HCT116 (cell line): ENCODE measurements at regions not wholly inside any gene's neighbourhood (a gene's known extent, or its start where the extent isn't known, plus 50 kb on each side); places are given as distances from the start of the nearest gene placed in this dataset.

ENCODE experiments used
- ATAC-seq: fragments of 200-7000 bp; cut with Tn5 transposase; 2 replicates; pipeline ENCODE4 v1.9.1; 2020; ENCODE audit warnings: mild to moderate bottlenecking, moderate library complexity
- BruUV-seq: library from RNA; stranded (reverse); fragments of 400-500 nt; replicated peaks from 2 replicates; lab custom pipeline; 2021; lab: Mats Ljungman, UMichigan
- CTCF ChIA-PET: fragments of 300-600 bp; sonication (Branson Sonifier 250); formaldehyde crosslinking; loops from one replicate; lab custom pipeline; 2021; ENCODE audit warnings: antibody characterized with exemption; lab: Charles Lee
- POLR2A ChIA-PET: fragments of 300-600, 350-600 bp; sonication (Branson Sonifier 250); formaldehyde crosslinking; loops from one replicate; lab custom pipeline; 2021; ENCODE audit warnings: antibody characterized with exemption; lab: Charles Lee
- RAD21 ChIA-PET, 2 experiments: fragments of 300-600 bp; sonication (Branson Sonifier 250); formaldehyde crosslinking; loops; one replicate each; lab custom pipeline; 2023; ENCODE audit warnings: low total read pairs in 2 of 2; ENCODE audit not compliant: uncharacterized antibody in 2 of 2, unreplicated experiment in 2 of 2, low non-redundant PET in 1 of 2; lab: Charles Lee
- DNase-seq: peaks from one replicate; pipeline ENCODE4 v3.0.0-alpha.2; 2010; ENCODE audit warnings: low read depth, low spot score
- H2AFZ ChIP-seq: fragments of 200-600 bp; shearing (Covaris generic), sonication (generic); 2 replicates; pipeline ENCODE4 v1.6.1; 2017; ENCODE audit warnings: low read depth, mixed run types, mixed read lengths, antibody characterized with exemption, low read length; ENCODE audit not compliant: poor library complexity, severe bottlenecking
- H3K27ac ChIP-seq: 2 replicates; pipeline ENCODE4 v1.5.1; 2012; ENCODE audit warnings: low read depth, low read length
- H3K27me3 ChIP-seq: fragments of 200-600 bp; sonication (generic); 2 replicates; pipeline ENCODE4 v1.6.1; 2016; ENCODE audit warnings: mixed run types, low read length, mixed read lengths; ENCODE audit not compliant: insufficient read depth
- H3K36me3 ChIP-seq, 2 experiments: fragments of 200-500 bp in 1 of 2; fragments of 200-600 bp in 1 of 2; sonication (Bioruptor generic) in 1 of 2; sonication (generic) in 1 of 2; 2 replicates each; pipeline versions ENCODE4 v1.5.1 to v1.6.1; 2014 to 2016; ENCODE audit warnings: low read length in 2 of 2, inconsistent platforms in 1 of 2, mixed read lengths in 1 of 2, mixed run types in 1 of 2; ENCODE audit not compliant: insufficient read depth in 2 of 2, control insufficient read depth in 1 of 2
- H3K4me1 ChIP-seq, 2 experiments: fragments of 200-600 bp in 1 of 2; sonication (generic) in 1 of 2; 2 replicates each; pipeline versions ENCODE4 v1.5.1 to v1.6.1; 2012 to 2017; ENCODE audit warnings: low read length in 2 of 2, inconsistent platforms in 1 of 2, mild to moderate bottlenecking in 1 of 2, mixed read lengths in 1 of 2, mixed run types in 1 of 2, moderate library complexity in 1 of 2; ENCODE audit not compliant: insufficient read depth in 2 of 2, control insufficient read depth in 1 of 2
- H3K4me2 ChIP-seq: fragments of 200-600 bp; sonication (generic); 2 replicates; pipeline ENCODE4 v1.6.1; 2017; ENCODE audit warnings: mixed run types, low read length, mixed read lengths
- H3K4me3 ChIP-seq, 2 experiments: fragments of 200-600 bp in 1 of 2; sonication (generic) in 1 of 2; replicated peaks in 1 of 2; 2 replicates each; pipeline ENCODE4 v1.5.1; 2011 to 2016; ENCODE audit warnings: low read length in 2 of 2, control low read depth in 1 of 2, low read depth in 1 of 2, mild to moderate bottlenecking in 1 of 2, mixed read lengths in 1 of 2, mixed run types in 1 of 2
- H3K79me2 ChIP-seq: fragments of 200-600 bp; sonication (generic); 2 replicates; pipeline ENCODE4 v1.6.1; 2017; ENCODE audit warnings: mild to moderate bottlenecking, mixed run types, low read length, moderate library complexity, mixed read lengths; ENCODE audit not compliant: insufficient read depth
- H3K9ac ChIP-seq: fragments of 200-600 bp; sonication (generic); 2 replicates; pipeline ENCODE4 v1.6.1; 2016; ENCODE audit warnings: low read length, mixed read lengths
- H3K9me2 ChIP-seq: fragments of 200-600 bp; sonication (generic), shearing (Covaris generic); 2 replicates; pipeline ENCODE4 v1.6.1; 2017; ENCODE audit warnings: mixed run types, mild to moderate bottlenecking, moderate library complexity; ENCODE audit not compliant: insufficient read depth
- H3K9me3 ChIP-seq, 2 experiments: fragments of 200-500 bp in 1 of 2; fragments of 200-600 bp in 1 of 2; sonication (Bioruptor generic) in 1 of 2; sonication (generic) in 1 of 2; 2 replicates each; pipeline ENCODE4 v1.6.1; 2014 to 2017; ENCODE audit warnings: low read length in 2 of 2, mixed read lengths in 2 of 2, inconsistent platforms in 1 of 2, low read depth in 1 of 2, mild to moderate bottlenecking in 1 of 2, mixed run types in 1 of 2, moderate library complexity in 1 of 2; ENCODE audit not compliant: control insufficient read depth in 1 of 2, insufficient read depth in 1 of 2
- H4K20me1 ChIP-seq: fragments of 200-600 bp; sonication (generic), shearing (Covaris generic); 2 replicates; pipeline ENCODE4 v1.6.1; 2017; ENCODE audit warnings: mixed run types, mild to moderate bottlenecking, moderate library complexity; ENCODE audit not compliant: insufficient read depth
- ATF3 ChIP-seq: IDR thresholded peaks from 2 replicates; pipeline ENCODE4 v1.6.1; 2012
- FOSL1 ChIP-seq: IDR thresholded peaks from 2 replicates; pipeline ENCODE4 v1.6.1; 2012; ENCODE audit warnings: low read depth
- POLR2A ChIP-seq: IDR thresholded peaks from 2 replicates; pipeline ENCODE4 v1.7.0; 2011; ENCODE audit warnings: borderline replicate concordance; ENCODE audit not compliant: insufficient read depth, insufficient read length; ENCODE audit errors: extremely low read depth
- SIN3A ChIP-seq: IDR thresholded peaks from 2 replicates; pipeline ENCODE4 v1.6.1; 2012; ENCODE audit warnings: low read depth
- SRF ChIP-seq: IDR thresholded peaks from 2 replicates; pipeline ENCODE4 v1.6.1; 2012; ENCODE audit warnings: low read depth
- YY1 ChIP-seq: IDR thresholded peaks from 2 replicates; pipeline ENCODE4 v1.6.1; 2011; ENCODE audit warnings: low read length, low read depth, moderate library complexity, mild to moderate bottlenecking; ENCODE audit not compliant: insufficient replicate concordance; ENCODE audit errors: extremely low read depth
- ZBTB33 ChIP-seq: IDR thresholded peaks from 2 replicates; pipeline ENCODE4 v1.6.1; 2011; ENCODE audit warnings: mild to moderate bottlenecking, low read length, moderate library complexity; ENCODE audit not compliant: insufficient replicate concordance; ENCODE audit errors: extremely low read depth
- ZNF274 ChIP-seq: fragments of 200-500 bp; sonication (Bioruptor generic); IDR thresholded peaks from 2 replicates; pipeline ENCODE4 v1.6.1; 2014; ENCODE audit warnings: mild to moderate bottlenecking, low read depth, low read length, inconsistent platforms
- intact Hi-C: fragments of 100-400 bp; cut with micrococcal nuclease; formaldehyde crosslinking; loops from 2 replicates; pipeline ENCODE4 v1.10.0; 2022

GRCh38 chr3:11720917-11721411 is 77.2 kb upstream of the VGLL4 start:
- Histone ChIP-seq H3K27ac (peak overlapping the region; percentile 80), H3K9me2 (no peaks in the 10 kb centered on the region), H3K9me3 (no peaks in the 10 kb centered on the region), H3K27me3 (peaks cover 11% of the 10 kb centered on the region; the same call in 1 of the 2 replicates), H3K9ac (peak overlapping the region; percentile 76), H3K4me1 (peaks cover 19 to 30% of the 10 kb centered on the region in 2 experiments), H4K20me1 (no peaks in the 10 kb centered on the region), H2AFZ (peak overlapping the region; percentile 97), H3K36me3 (no peaks in the 10 kb centered on the region), H3K4me2 (peak overlapping the region; percentile 95), H3K79me2 (peaks cover 31% of the 10 kb centered on the region), H3K4me3 (peak overlapping the region; percentile 69 to 81)
- BruUV-seq = TSS peak; percentile 92
- TF ChIP-seq FOSL1 (no peak), SRF (no peak), POLR2A (no peak), YY1 (no peak), ZBTB33 (no peak), SIN3A (no peak), ZNF274 (no peak), ATF3 (no peak)
- ATAC-seq = no peak
- ChIA-PET CTCF (no interaction called here), POLR2A (no interaction called here), RAD21 (no interaction called here)
- DNase-seq = no peak
- intact Hi-C loops = loop anchor here (5.0 kb wide), 1 partner anchor 51 kb away; no protein-coding TSS in a partner anchor
